ENCODE measurements at regions not wholly inside any gene's neighbourhood (a gene's known extent, or its start where the extent isn't known, plus 50 kb on each side); places are given as distances from the start of the nearest gene placed in this dataset.
A peak's percentile ranks its signal among the peaks of the same experiment; 100 is the strongest.
"Not testable (repeated sequence)": the region's sequence is repeated elsewhere in the genome, so short reads cannot be mapped to it uniquely, and the experiment has no call there.

DNA sequence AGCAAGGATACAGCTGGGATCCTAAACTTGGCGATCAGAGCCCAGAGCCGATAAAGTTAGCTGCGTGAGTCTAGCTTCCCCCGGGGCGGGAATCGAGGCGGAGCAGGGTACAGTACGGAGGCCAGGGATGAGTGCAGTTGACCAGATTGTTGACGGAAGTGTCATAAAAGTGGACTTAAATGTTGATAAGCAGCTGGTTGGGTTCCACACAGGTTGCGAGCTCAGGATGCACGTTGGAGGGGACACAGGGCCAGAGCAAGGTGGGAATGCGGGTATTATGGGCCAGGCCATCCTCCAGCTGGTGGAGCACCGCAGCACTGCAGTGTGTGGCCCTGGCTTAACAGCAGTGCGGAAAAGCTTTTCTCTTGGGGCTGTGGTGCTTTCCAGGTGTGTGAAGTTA lies 76.0 kb upstream of the PZP start:
- not testable (repeated sequence) for H2AK5ac ChIP-seq (ENCODE audit: insufficient read length, low read length); H3K9me3 ChIP-seq (ENCODE audit: control insufficient read depth, low read depth, low read length); H3K4me1 Mint-ChIP-seq; H3K4me1 ChIP-seq (ENCODE audit: insufficient read depth, low read length); H2BK5ac ChIP-seq (ENCODE audit: insufficient read length, low read length); H3K23me2 ChIP-seq (ENCODE audit: insufficient read length, low read depth, low read length, poor library complexity, severe bottlenecking); H4K5ac ChIP-seq (ENCODE audit: insufficient read length, low read depth, low read length); H3K27ac ChIP-seq (ENCODE audit: insufficient read length, low read depth, low read length); H2BK12ac ChIP-seq (ENCODE audit: insufficient read length, low read depth, low read length); H3K23ac ChIP-seq (ENCODE audit: insufficient read length, low read depth, low read length); H4K91ac ChIP-seq (ENCODE audit: insufficient read length, low read depth, low read length); H3T11ph ChIP-seq (ENCODE audit: low read length); H3K4ac ChIP-seq (ENCODE audit: low read depth, low read length); H3K27me3 Mint-ChIP-seq (ENCODE audit: low read depth); H2BK15ac ChIP-seq (ENCODE audit: low read depth, low read length); H4K20me1 ChIP-seq (ENCODE audit: control insufficient read depth, insufficient read depth, insufficient read length); H3K27me3 ChIP-seq (ENCODE audit: insufficient read depth, low read length); H3K9me3 Mint-ChIP-seq; H4K8ac ChIP-seq (replicated peaks; ENCODE audit: insufficient read length, low read depth, low read length); H3K56ac ChIP-seq (ENCODE audit: insufficient read length, low read depth, low read length); H3K36me3 Mint-ChIP-seq (ENCODE audit: insufficient read depth in 1 of 3, low read depth in 3 of 3); H2BK20ac ChIP-seq (ENCODE audit: low read depth, low read length, poor library complexity, severe bottlenecking); H2BK120ac ChIP-seq (ENCODE audit: low read depth, low read length, poor library complexity, severe bottlenecking); H3K79me1 ChIP-seq (ENCODE audit: insufficient read depth, low read depth, low read length, poor library complexity, severe bottlenecking); H2AFZ ChIP-seq (ENCODE audit: low read length); H3K79me2 ChIP-seq (ENCODE audit: insufficient read depth, low read length)
- no CpG with 5 or more reads among the region's 14 CpGs for WGBS (ENCODE audit: extremely low coverage, insufficient read length, low lambda C conversion rate)
- H3K9ac ChIP-seq (ENCODE audit: extremely low read depth, insufficient read length, low read length), result peak overlapping the region; percentile 76
- H3K4me2 ChIP-seq (ENCODE audit: insufficient read depth, insufficient read length, low read length), result peak overlapping the region; percentile 54
- peak overlapping the region; percentile 57; the same call in 1 of the 2 replicates for H3K14ac ChIP-seq (ENCODE audit: insufficient read depth, low read length)
- peak; percentile 49 for DNase-seq
- Mint-ChIP-seq H3K27ac (peak overlapping the region; percentile 82 to 99 (median 94); a peak in 6 of 7 replicates), H3K4me3 (peak overlapping the region; percentile 92 to 94)
- peak overlapping the region; percentile 27 for H3K18ac ChIP-seq (ENCODE audit: insufficient read length, low read depth, low read length)

GRCh38 chr12:9283346-9284095 lies 75.3 kb upstream of the PZP start:
- not testable (repeated sequence) for H2AK5ac ChIP-seq (ENCODE audit: insufficient read length, low read length); H2BK20ac ChIP-seq (ENCODE audit: low read depth, low read length, poor library complexity, severe bottlenecking); H3K27me3 Mint-ChIP-seq (ENCODE audit: low read depth); H3K36me3 Mint-ChIP-seq (ENCODE audit: insufficient read depth in 1 of 3, low read depth in 3 of 3); H4K5ac ChIP-seq (ENCODE audit: insufficient read length, low read depth, low read length); H3K4ac ChIP-seq (ENCODE audit: low read depth, low read length); H3K9me3 Mint-ChIP-seq; H3K27me3 ChIP-seq (ENCODE audit: insufficient read depth, low read length); H4K91ac ChIP-seq (ENCODE audit: insufficient read length, low read depth, low read length); H2BK120ac ChIP-seq (ENCODE audit: low read depth, low read length, poor library complexity, severe bottlenecking); H3K56ac ChIP-seq (ENCODE audit: insufficient read length, low read depth, low read length); H2BK15ac ChIP-seq (ENCODE audit: low read depth, low read length); H4K8ac ChIP-seq (replicated peaks; ENCODE audit: insufficient read length, low read depth, low read length); H3K23ac ChIP-seq (ENCODE audit: insufficient read length, low read depth, low read length); H2BK12ac ChIP-seq (ENCODE audit: insufficient read length, low read depth, low read length); H2AFZ ChIP-seq (ENCODE audit: low read length); H3K23me2 ChIP-seq (ENCODE audit: insufficient read length, low read depth, low read length, poor library complexity, severe bottlenecking); H3K4me1 ChIP-seq (ENCODE audit: insufficient read depth, low read length); H3T11ph ChIP-seq (ENCODE audit: low read length); H3K79me2 ChIP-seq (ENCODE audit: insufficient read depth, low read length); H3K9me3 ChIP-seq (ENCODE audit: control insufficient read depth, low read depth, low read length); H3K27ac ChIP-seq (ENCODE audit: insufficient read length, low read depth, low read length); H4K20me1 ChIP-seq (ENCODE audit: control insufficient read depth, insufficient read depth, insufficient read length); H3K4me1 Mint-ChIP-seq; H2BK5ac ChIP-seq (ENCODE audit: insufficient read length, low read length); H3K79me1 ChIP-seq (ENCODE audit: insufficient read depth, low read depth, low read length, poor library complexity, severe bottlenecking)
- WGBS (ENCODE audit: extremely low coverage, insufficient read length, low lambda C conversion rate), result no CpG with 5 or more reads among the region's 42 CpGs
- H3K4me2 ChIP-seq (ENCODE audit: insufficient read depth, insufficient read length, low read length), result peak overlapping the region; percentile 59
- H3K27ac Mint-ChIP-seq, result peak overlapping the region; percentile 98 to 100 (median 99)
- peak overlapping the region; percentile 92 to 94 for H3K4me3 Mint-ChIP-seq
- peak overlapping the region; percentile 91 for H3K9ac ChIP-seq (ENCODE audit: extremely low read depth, insufficient read length, low read length)
- H3K18ac ChIP-seq (ENCODE audit: insufficient read length, low read depth, low read length), result peak overlapping the region; percentile 86
- DNase-seq, result peak; percentile 97
- H3K14ac ChIP-seq (ENCODE audit: insufficient read depth, low read length), result peak overlapping the region; percentile 96; the same call in 1 of the 2 replicates

Measured in H9 (cell line).